ENCODE measurements at regions not wholly inside any gene's neighbourhood (a gene's known extent, or its start where the extent isn't known, plus 50 kb on each side); places are given as distances from the start of the nearest gene placed in this dataset.

- H3K27ac ChIP-seq (ENCODE audit: low read depth in 1 of 2, low read length in 2 of 2), result no peak overlapping the region
- TF ChIP-seq RAD21 (IDR thresholded peaks at IDR 0.05), result no peak
- no peak for TF ChIP-seq YY1 (IDR thresholded peaks at IDR 0.05)
- TF ChIP-seq RXRA (IDR thresholded peaks at IDR 0.05), result no peak
- no peak for TF ChIP-seq TAF1 (conservative IDR thresholded peaks at IDR 0.05)
- no peak for TF ChIP-seq MAX (IDR thresholded peaks at IDR 0.05)
- TF ChIP-seq FOXA2 (IDR thresholded peaks at IDR 0.05), result no peak
- no peak for TF ChIP-seq CTCF (IDR thresholded peaks at IDR 0.05; ENCODE audit: low read depth, low read length, missing input control)
- TF ChIP-seq NR2F2 (IDR thresholded peaks at IDR 0.05), result no peak
- TF ChIP-seq, protein P1, sequence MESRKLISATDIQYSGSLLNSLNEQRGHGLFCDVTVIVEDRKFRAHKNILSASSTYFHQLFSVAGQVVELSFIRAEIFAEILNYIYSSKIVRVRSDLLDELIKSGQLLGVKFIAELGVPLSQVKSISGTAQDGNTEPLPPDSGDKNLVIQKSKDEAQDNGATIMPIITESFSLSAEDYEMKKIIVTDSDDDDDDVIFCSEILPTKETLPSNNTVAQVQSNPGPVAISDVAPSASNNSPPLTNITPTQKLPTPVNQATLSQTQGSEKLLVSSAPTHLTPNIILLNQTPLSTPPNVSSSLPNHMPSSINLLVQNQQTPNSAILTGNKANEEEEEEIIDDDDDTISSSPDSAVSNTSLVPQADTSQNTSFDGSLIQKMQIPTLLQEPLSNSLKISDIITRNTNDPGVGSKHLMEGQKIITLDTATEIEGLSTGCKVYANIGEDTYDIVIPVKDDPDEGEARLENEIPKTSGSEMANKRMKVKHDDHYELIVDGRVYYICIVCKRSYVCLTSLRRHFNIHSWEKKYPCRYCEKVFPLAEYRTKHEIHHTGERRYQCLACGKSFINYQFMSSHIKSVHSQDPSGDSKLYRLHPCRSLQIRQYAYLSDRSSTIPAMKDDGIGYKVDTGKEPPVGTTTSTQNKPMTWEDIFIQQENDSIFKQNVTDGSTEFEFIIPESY (IDR thresholded peaks at IDR 0.05), result no peak
- TF ChIP-seq SP1 (IDR thresholded peaks at IDR 0.05), result no peak
- no peak for TF ChIP-seq ATF3 (IDR thresholded peaks at IDR 0.05)
- TF ChIP-seq HNF4A (conservative IDR thresholded peaks at IDR 0.05), result no peak
- no peak for TF ChIP-seq FOXA1 (IDR thresholded peaks at IDR 0.05)
- no peak for TF ChIP-seq JUND (IDR thresholded peaks at IDR 0.05)
- no peak for TF ChIP-seq GABPA (IDR thresholded peaks at IDR 0.05 in 1 of 2, conservative IDR thresholded peaks at IDR 0.05 in 1 of 2)
- no peak for TF ChIP-seq EGR1 (IDR thresholded peaks at IDR 0.05; ENCODE audit: low read depth in 2 of 2)
- TF ChIP-seq HNF4G (IDR thresholded peaks at IDR 0.05), result no peak
- WGBS, result 88% methylated on average over 3 of the region's 3 CpGs
- no peak overlapping the region for H3K4me3 ChIP-seq (ENCODE audit: low read depth in 1 of 3, low read length in 3 of 3)
- H3K27me3 ChIP-seq (ENCODE audit: control insufficient read depth in 4 of 4, insufficient read depth in 4 of 4, low read length in 3 of 4), result peaks cover 0 to 5% (median 1%) of the 10 kb centered on the region in 4 donors
- no peaks in the 10 kb centered on the region for H3K4me1 ChIP-seq (ENCODE audit: control insufficient read depth in 4 of 4, insufficient read depth in 4 of 4, low read length in 3 of 4)
- no peaks in the 10 kb centered on the region for H3K36me3 ChIP-seq (ENCODE audit: control insufficient read depth in 4 of 4, insufficient read depth in 3 of 4, low read depth in 1 of 4, low read length in 3 of 4)
- DNase-seq (ENCODE audit: low spot score), result no peak
- H3K9me3 ChIP-seq (ENCODE audit: control insufficient read depth in 4 of 4, low read length in 3 of 4), result peaks cover 0 to 1% (median 0%) of the 10 kb centered on the region in 4 donors
- H3K9ac ChIP-seq (ENCODE audit: low read depth in 1 of 2, low read length in 2 of 2), result no peak overlapping the region
Measured at GRCh38 chr11:114801773-114802172, 123.4 kb downstream of the NXPE2 start.

DNA sequence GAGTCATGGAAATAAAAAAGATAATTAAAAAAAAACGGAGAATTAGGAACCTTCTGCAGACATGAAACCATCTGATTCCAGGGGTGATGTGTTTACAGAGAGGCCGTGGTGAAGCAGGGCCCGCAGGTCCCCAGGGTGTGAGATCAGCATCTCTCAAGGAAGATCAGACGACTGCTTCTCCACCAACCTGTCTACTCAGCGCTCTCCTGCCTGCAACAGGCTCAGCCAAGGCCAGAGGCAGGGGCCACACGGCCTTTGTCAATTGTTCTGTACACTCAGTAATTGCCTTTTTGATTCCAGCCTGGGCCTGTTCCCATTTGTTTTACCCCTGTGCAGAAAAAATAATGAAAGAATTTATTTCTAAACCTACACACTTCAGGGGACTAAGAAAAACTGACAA, 124.6 kb downstream of the NXPE2 start:
- Histone ChIP-seq H3K27me3 (ENCODE audit: control insufficient read depth in 4 of 4, insufficient read depth in 4 of 4, low read length in 3 of 4) (peaks cover 0 to 5% (median 1%) of the 10 kb centered on the region in 4 donors), H3K4me1 (ENCODE audit: control insufficient read depth in 4 of 4, insufficient read depth in 4 of 4, low read length in 3 of 4) (no peaks in the 10 kb centered on the region), H3K36me3 (ENCODE audit: control insufficient read depth in 4 of 4, insufficient read depth in 3 of 4, low read depth in 1 of 4, low read length in 3 of 4) (no peaks in the 10 kb centered on the region), H3K9ac (ENCODE audit: low read depth in 1 of 2, low read length in 2 of 2) (no peak overlapping the region), H3K27ac (ENCODE audit: low read depth in 1 of 2, low read length in 2 of 2) (no peak overlapping the region), H3K9me3 (ENCODE audit: control insufficient read depth in 4 of 4, low read length in 3 of 4) (peaks cover 0 to 1% (median 0%) of the 10 kb centered on the region in 4 donors), H3K4me3 (ENCODE audit: low read depth in 1 of 3, low read length in 3 of 3) (no peak overlapping the region)
- DNase-seq (ENCODE audit: low spot score), result no peak
- TF ChIP-seq CTCF (IDR thresholded peaks at IDR 0.05; ENCODE audit: low read depth, low read length, missing input control) (no peak), TAF1 (conservative IDR thresholded peaks at IDR 0.05) (no peak), SP1 (IDR thresholded peaks at IDR 0.05) (no peak), RXRA (IDR thresholded peaks at IDR 0.05) (no peak), MAX (IDR thresholded peaks at IDR 0.05) (no peak), HNF4G (IDR thresholded peaks at IDR 0.05) (no peak), JUND (IDR thresholded peaks at IDR 0.05) (no peak), HNF4A (conservative IDR thresholded peaks at IDR 0.05) (no peak), FOXA2 (IDR thresholded peaks at IDR 0.05) (no peak), YY1 (IDR thresholded peaks at IDR 0.05) (no peak), NR2F2 (IDR thresholded peaks at IDR 0.05) (no peak), FOXA1 (IDR thresholded peaks at IDR 0.05) (no peak), ATF3 (IDR thresholded peaks at IDR 0.05) (no peak)
- TF ChIP-seq, protein P1 (IDR thresholded peaks at IDR 0.05), result no peak
- TF ChIP-seq, protein P2, sequence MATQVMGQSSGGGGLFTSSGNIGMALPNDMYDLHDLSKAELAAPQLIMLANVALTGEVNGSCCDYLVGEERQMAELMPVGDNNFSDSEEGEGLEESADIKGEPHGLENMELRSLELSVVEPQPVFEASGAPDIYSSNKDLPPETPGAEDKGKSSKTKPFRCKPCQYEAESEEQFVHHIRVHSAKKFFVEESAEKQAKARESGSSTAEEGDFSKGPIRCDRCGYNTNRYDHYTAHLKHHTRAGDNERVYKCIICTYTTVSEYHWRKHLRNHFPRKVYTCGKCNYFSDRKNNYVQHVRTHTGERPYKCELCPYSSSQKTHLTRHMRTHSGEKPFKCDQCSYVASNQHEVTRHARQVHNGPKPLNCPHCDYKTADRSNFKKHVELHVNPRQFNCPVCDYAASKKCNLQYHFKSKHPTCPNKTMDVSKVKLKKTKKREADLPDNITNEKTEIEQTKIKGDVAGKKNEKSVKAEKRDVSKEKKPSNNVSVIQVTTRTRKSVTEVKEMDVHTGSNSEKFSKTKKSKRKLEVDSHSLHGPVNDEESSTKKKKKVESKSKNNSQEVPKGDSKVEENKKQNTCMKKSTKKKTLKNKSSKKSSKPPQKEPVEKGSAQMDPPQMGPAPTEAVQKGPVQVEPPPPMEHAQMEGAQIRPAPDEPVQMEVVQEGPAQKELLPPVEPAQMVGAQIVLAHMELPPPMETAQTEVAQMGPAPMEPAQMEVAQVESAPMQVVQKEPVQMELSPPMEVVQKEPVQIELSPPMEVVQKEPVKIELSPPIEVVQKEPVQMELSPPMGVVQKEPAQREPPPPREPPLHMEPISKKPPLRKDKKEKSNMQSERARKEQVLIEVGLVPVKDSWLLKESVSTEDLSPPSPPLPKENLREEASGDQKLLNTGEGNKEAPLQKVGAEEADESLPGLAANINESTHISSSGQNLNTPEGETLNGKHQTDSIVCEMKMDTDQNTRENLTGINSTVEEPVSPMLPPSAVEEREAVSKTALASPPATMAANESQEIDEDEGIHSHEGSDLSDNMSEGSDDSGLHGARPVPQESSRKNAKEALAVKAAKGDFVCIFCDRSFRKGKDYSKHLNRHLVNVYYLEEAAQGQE (IDR thresholded peaks at IDR 0.05), result no peak
- WGBS, result 63% methylated on average over 6 of the region's 6 CpGs
